ENCODE measurements at regions not wholly inside any gene's neighbourhood (a gene's known extent, or its start where the extent isn't known, plus 50 kb on each side); places are given as distances from the start of the nearest gene placed in this dataset.
"Not testable (repeated sequence)": the region's sequence is repeated elsewhere in the genome, so short reads cannot be mapped to it uniquely, and the experiment has no call there.

DNA sequence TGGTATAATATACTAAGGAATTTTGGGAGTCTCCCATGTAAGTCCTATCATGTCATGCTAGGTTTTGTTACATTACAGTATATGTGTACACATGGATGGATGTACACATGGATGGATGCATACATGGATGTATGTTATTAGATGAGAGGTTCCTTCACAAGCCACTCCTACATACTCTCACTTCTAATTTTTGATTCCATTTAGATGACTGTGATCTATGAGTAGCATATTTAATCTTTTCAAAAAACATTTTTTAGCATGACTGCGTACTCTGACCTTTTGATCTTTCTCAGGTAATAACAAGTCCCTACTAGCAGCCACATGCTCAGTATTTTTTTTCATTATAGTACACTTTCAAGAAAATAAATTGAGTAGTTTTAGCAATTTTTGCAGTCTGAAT lies 441.8 kb downstream of the SLITRK1 start:
- Mint-ChIP-seq H3K4me1 (ENCODE audit: low read depth) (no peaks in the 10 kb centered on the region), H3K27me3 (no peaks in the 10 kb centered on the region), H3K27ac (no peak overlapping the region), H3K9me3 (peaks cover 23% of the 10 kb centered on the region), H3K36me3 (ENCODE audit: low read depth) (no peaks in the 10 kb centered on the region), H3K4me3 (no peak overlapping the region)

DNA sequence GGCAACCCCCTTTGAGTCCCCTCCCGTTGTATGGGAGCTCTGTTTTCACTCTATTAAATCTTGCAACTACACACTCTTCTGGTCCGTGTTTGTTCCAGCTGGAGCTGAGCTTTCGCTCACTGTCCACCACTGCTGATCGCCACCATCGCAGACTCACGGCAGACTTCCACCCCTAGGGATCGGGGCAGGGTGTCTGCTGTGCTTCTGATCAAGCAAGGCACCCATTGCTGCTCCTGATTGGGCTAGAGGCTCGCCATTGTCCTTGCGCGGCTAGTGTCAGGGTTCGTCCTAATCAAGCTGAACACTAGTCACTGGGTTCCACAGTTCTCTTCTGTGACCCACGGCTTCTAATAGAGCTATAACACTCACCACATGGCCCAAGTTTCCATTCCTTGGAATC lies 442.8 kb downstream of the SLITRK1 start:
- not testable (repeated sequence) for H3K27ac Mint-ChIP-seq; H3K36me3 Mint-ChIP-seq (ENCODE audit: low read depth); H3K4me3 Mint-ChIP-seq; H3K27me3 Mint-ChIP-seq; H3K4me1 Mint-ChIP-seq (ENCODE audit: low read depth)
- H3K9me3 Mint-ChIP-seq: peaks cover 18% of the 10 kb centered on the region

DNA sequence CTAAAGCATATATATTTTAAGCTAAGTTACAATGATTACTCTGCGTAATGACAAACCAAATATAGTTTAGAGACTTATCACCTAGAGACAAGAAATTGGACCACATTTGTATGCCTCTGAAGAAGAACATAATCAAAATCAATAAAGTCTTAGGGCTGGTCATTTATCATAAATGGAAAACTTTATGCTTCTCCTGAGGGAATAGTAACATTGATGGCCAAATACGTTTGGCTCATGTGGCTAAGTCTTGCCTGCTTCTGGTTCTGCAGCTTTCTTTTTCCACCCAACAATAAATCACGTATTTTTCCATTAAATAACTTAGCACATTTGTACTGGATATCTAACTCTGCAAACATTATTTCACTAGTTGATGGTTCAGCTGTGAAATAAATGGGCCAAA lies 458.4 kb downstream of the SLITRK1 start:
- H3K4me1 Mint-ChIP-seq (ENCODE audit: low read depth): no peaks in the 10 kb centered on the region
- peaks cover 9% of the 10 kb centered on the region for H3K9me3 Mint-ChIP-seq
- H3K36me3 Mint-ChIP-seq (ENCODE audit: low read depth): no peaks in the 10 kb centered on the region
- H3K27me3 Mint-ChIP-seq: no peaks in the 10 kb centered on the region
- H3K4me3 Mint-ChIP-seq: no peak overlapping the region
- H3K27ac Mint-ChIP-seq: no peak overlapping the region

- no peaks in the 10 kb centered on the region for H3K4me1 Mint-ChIP-seq (ENCODE audit: low read depth)
- H3K27me3 Mint-ChIP-seq: no peaks in the 10 kb centered on the region
- H3K4me3 Mint-ChIP-seq: no peak overlapping the region
- H3K27ac Mint-ChIP-seq: no peak overlapping the region
- H3K36me3 Mint-ChIP-seq (ENCODE audit: low read depth): no peaks in the 10 kb centered on the region
- H3K9me3 Mint-ChIP-seq: peaks cover 9% of the 10 kb centered on the region
Measured at GRCh38 chr13:83423381-83423780, 458.9 kb downstream of the SLITRK1 start.

DNA sequence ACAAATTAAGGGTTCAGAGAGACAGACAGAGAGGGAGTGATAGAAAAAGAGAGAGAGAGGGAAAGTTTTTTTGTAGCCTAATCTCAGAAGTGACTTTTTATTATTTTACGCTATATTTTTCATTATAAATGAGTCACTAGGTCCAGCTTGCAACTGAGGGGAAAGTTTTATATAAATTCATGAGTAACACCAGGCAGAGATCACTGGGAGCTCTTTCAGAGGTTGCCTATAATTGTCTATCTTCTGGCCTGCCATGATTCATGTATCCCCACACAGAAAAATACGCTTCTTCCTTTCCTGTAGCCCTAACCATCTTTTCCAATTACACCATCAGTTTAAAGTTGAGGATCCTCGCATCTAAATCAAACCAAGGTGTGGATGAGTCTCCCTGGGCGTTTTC lies 467.9 kb downstream of the SLITRK1 start:
- Mint-ChIP-seq H3K9me3 (peaks cover 15% of the 10 kb centered on the region), H3K27me3 (no peaks in the 10 kb centered on the region), H3K4me1 (ENCODE audit: low read depth) (no peaks in the 10 kb centered on the region), H3K36me3 (ENCODE audit: low read depth) (no peaks in the 10 kb centered on the region), H3K4me3 (no peak overlapping the region), H3K27ac (no peak overlapping the region)

DNA sequence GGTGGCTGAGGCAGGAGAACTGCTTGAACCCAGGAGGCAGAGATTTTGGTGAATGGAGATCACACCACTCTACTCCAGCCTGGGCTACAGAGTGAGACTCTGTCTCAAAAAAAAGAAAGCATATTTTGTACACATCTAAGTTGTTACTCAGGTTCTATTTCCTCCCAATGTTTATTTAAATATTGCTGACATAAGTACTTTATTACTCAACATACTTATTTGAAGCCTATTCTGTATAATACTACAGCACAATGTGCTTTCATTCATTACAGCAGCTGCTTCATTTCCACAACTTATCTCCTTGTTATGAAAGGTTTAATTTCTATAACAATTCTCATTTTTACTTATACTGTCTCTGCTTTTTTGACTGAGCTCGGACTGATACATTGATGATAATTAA lies 495.7 kb downstream of the SLITRK1 start:
- Mint-ChIP-seq H3K9me3 (peaks cover 3% of the 10 kb centered on the region), H3K4me1 (ENCODE audit: low read depth) (no peaks in the 10 kb centered on the region), H3K4me3 (no peak overlapping the region), H3K27me3 (no peaks in the 10 kb centered on the region), H3K36me3 (ENCODE audit: low read depth) (no peaks in the 10 kb centered on the region), H3K27ac (no peak overlapping the region)

- Mint-ChIP-seq H3K27me3 (no peaks in the 10 kb centered on the region), H3K27ac (no peak overlapping the region), H3K9me3 (no peaks in the 10 kb centered on the region), H3K4me1 (ENCODE audit: low read depth) (no peaks in the 10 kb centered on the region), H3K4me3 (no peak overlapping the region), H3K36me3 (ENCODE audit: low read depth) (no peaks in the 10 kb centered on the region)
Measured at GRCh38 chr13:83378908-83379307, 503.4 kb downstream of the SLITRK1 start.

GRCh38 chr13:83377491-83377890 lies 504.8 kb downstream of the SLITRK1 start:
- Mint-ChIP-seq H3K27ac (no peak overlapping the region), H3K4me3 (no peak overlapping the region), H3K4me1 (ENCODE audit: low read depth) (no peaks in the 10 kb centered on the region), H3K27me3 (no peaks in the 10 kb centered on the region), H3K36me3 (ENCODE audit: low read depth) (no peaks in the 10 kb centered on the region), H3K9me3 (peaks cover 3% of the 10 kb centered on the region)

GRCh38 chr13:83372786-83373185 lies 509.5 kb downstream of the SLITRK1 start:
- H3K27me3 Mint-ChIP-seq: no peaks in the 10 kb centered on the region
- H3K4me3 Mint-ChIP-seq: no peak overlapping the region
- H3K4me1 Mint-ChIP-seq (ENCODE audit: low read depth): no peaks in the 10 kb centered on the region
- H3K27ac Mint-ChIP-seq: no peak overlapping the region
- H3K9me3 Mint-ChIP-seq: peaks cover 4% of the 10 kb centered on the region
- no peaks in the 10 kb centered on the region for H3K36me3 Mint-ChIP-seq (ENCODE audit: low read depth)

- Mint-ChIP-seq H3K36me3 (ENCODE audit: low read depth) (no peaks in the 10 kb centered on the region), H3K27ac (no peak overlapping the region), H3K9me3 (peaks cover 7% of the 10 kb centered on the region), H3K4me1 (ENCODE audit: low read depth) (no peaks in the 10 kb centered on the region), H3K27me3 (no peaks in the 10 kb centered on the region), H3K4me3 (no peak overlapping the region)
Measured at GRCh38 chr13:83365723-83366122, 516.6 kb downstream of the SLITRK1 start.

DNA sequence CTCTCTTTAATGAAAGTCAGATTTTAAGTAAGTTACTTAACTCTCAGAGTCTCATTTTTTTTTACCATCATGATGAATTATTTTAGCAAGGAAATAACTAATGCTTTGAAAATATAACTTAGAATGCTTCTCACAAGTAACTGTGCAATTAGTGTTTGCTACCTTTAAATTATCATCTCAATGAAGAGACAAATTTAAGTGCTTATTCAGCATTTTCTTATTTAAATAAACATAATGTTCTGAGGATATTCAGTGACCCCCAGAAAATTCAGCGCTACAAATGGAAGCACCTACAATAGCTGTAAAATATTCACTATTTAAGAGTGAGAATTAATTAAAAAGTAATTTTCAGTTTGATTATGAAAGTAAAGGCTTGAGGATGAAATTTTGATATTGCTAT lies 527.2 kb downstream of the SLITRK1 start:
- Mint-ChIP-seq H3K4me3 (no peak overlapping the region), H3K36me3 (ENCODE audit: low read depth) (no peaks in the 10 kb centered on the region), H3K4me1 (ENCODE audit: low read depth) (no peaks in the 10 kb centered on the region), H3K27ac (no peak overlapping the region), H3K9me3 (no peaks in the 10 kb centered on the region), H3K27me3 (no peaks in the 10 kb centered on the region)

DNA sequence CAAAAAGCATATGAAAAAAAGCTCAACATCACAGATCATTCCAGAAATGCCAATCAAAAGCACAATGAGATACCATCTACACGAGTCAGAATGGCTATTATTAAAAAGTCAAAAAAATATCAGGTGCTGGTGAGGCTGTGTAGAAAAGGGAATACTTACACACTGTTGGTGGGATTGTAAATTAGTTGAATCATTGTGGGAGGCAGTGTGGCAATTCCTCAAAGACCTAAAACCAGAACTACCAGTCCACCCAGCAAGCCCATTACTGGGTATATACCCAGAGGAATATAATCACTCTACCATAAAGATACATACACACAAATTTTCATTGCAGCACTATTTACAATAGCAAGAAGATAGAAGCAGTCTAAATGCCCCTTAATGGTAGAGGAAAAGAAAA lies 529.9 kb downstream of the SLITRK1 start:
- no peak overlapping the region for H3K4me3 Mint-ChIP-seq
- no peaks in the 10 kb centered on the region for H3K27me3 Mint-ChIP-seq
- H3K4me1 Mint-ChIP-seq (ENCODE audit: low read depth): no peaks in the 10 kb centered on the region
- H3K9me3 Mint-ChIP-seq: no peaks in the 10 kb centered on the region
- H3K36me3 Mint-ChIP-seq (ENCODE audit: low read depth): no peaks in the 10 kb centered on the region
- H3K27ac Mint-ChIP-seq: no peak overlapping the region

- no peak overlapping the region for H3K4me3 Mint-ChIP-seq
- no peak overlapping the region for H3K27ac Mint-ChIP-seq
- H3K9me3 Mint-ChIP-seq: no peaks in the 10 kb centered on the region
- no peaks in the 10 kb centered on the region for H3K4me1 Mint-ChIP-seq (ENCODE audit: low read depth)
- H3K27me3 Mint-ChIP-seq: no peaks in the 10 kb centered on the region
- H3K36me3 Mint-ChIP-seq (ENCODE audit: low read depth): no peaks in the 10 kb centered on the region
Measured at GRCh38 chr13:83350569-83350968, 531.7 kb downstream of the SLITRK1 start.

GRCh38 chr13:83344518-83344917 lies 537.8 kb downstream of the SLITRK1 start:
- Mint-ChIP-seq H3K9me3 (peaks cover 10% of the 10 kb centered on the region), H3K36me3 (ENCODE audit: low read depth) (no peaks in the 10 kb centered on the region), H3K4me1 (ENCODE audit: low read depth) (no peaks in the 10 kb centered on the region), H3K4me3 (no peak overlapping the region), H3K27me3 (no peaks in the 10 kb centered on the region), H3K27ac (no peak overlapping the region)

DNA sequence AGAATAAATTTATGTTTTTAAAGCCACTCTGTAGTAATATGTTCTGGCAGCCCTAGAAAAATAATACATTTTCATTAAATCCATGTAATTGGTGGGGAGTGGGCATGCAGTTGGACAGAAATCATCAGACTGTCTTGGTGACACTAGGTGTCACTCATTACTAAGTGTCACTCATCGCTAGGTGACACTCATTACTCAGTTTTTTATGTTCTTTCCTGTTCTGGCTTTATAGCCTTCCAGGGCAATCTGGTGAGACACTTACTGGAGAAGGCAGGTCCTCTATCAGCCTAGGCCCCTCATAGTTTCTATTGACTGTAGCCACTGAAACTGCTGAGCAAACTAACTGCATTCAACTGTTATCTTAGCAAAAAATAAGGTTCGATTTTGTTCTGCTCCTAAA lies 542.1 kb downstream of the SLITRK1 start:
- Mint-ChIP-seq H3K9me3 (peaks cover 10% of the 10 kb centered on the region), H3K4me3 (no peak overlapping the region), H3K27ac (no peak overlapping the region), H3K36me3 (ENCODE audit: low read depth) (no peaks in the 10 kb centered on the region), H3K4me1 (ENCODE audit: low read depth) (no peaks in the 10 kb centered on the region), H3K27me3 (no peaks in the 10 kb centered on the region)

- H3K4me1 Mint-ChIP-seq (ENCODE audit: low read depth): no peaks in the 10 kb centered on the region
- no peak overlapping the region for H3K27ac Mint-ChIP-seq
- H3K27me3 Mint-ChIP-seq: no peaks in the 10 kb centered on the region
- no peak overlapping the region for H3K4me3 Mint-ChIP-seq
- no peaks in the 10 kb centered on the region for H3K36me3 Mint-ChIP-seq (ENCODE audit: low read depth)
- peaks cover 5% of the 10 kb centered on the region for H3K9me3 Mint-ChIP-seq
Measured at GRCh38 chr13:83333614-83334388, 548.5 kb downstream of the SLITRK1 start.
